GM23248 (cell line): ENCODE measurements at regions not wholly inside any gene's neighbourhood (a gene's known extent, or its start where the extent isn't known, plus 50 kb on each side); places are given as distances from the start of the nearest gene placed in this dataset.

Experiments used
- DNase-seq: peaks from one replicate; pipeline ENCODE4 v3.0.0-alpha.2; 2015
- H2AFZ ChIP-seq: fragments of 200-600 bp; sonication (generic); 2 replicates; pipeline ENCODE4 v1.6.1; 2016; ENCODE audit warnings: antibody characterized with exemption
- H3F3A ChIP-seq: fragments of 200-600 bp; sonication (generic); 2 replicates; pipeline ENCODE4 v1.6.1; 2016; ENCODE audit warnings: mild to moderate bottlenecking, antibody characterized with exemption, mixed run types; ENCODE audit not compliant: insufficient read depth
- H3K27ac ChIP-seq: fragments of 200-600 bp; sonication (generic); 2 replicates; pipeline ENCODE4 v1.5.1; 2016; ENCODE audit warnings: mild to moderate bottlenecking
- H3K27me3 ChIP-seq: fragments of 200-600 bp; sonication (generic); replicated peaks from 2 replicates; pipeline ENCODE4 v1.6.1; 2016; ENCODE audit warnings: mild to moderate bottlenecking; ENCODE audit not compliant: insufficient read depth
- H3K36me3 ChIP-seq: fragments of 200-600 bp; sonication (generic); 2 replicates; pipeline ENCODE4 v1.6.1; 2016; ENCODE audit warnings: low read depth, mild to moderate bottlenecking
- H3K4me1 ChIP-seq: fragments of 200-600 bp; sonication (generic); 2 replicates; pipeline ENCODE4 v1.6.1; 2016; ENCODE audit warnings: mild to moderate bottlenecking; ENCODE audit not compliant: insufficient read depth
- H3K4me2 ChIP-seq: fragments of 200-600 bp; sonication (generic); one replicate; pipeline ENCODE4 v1.6.1; 2016; ENCODE audit warnings: mild to moderate bottlenecking; ENCODE audit not compliant: unreplicated experiment
- H3K4me3 ChIP-seq: fragments of 200-600 bp; sonication (generic); 2 replicates; pipeline ENCODE4 v1.5.1; 2016; ENCODE audit warnings: mild to moderate bottlenecking
- H3K79me2 ChIP-seq: fragments of 200-600 bp; sonication (generic); 2 replicates; pipeline ENCODE4 v1.6.1; 2016; ENCODE audit warnings: mild to moderate bottlenecking; ENCODE audit not compliant: insufficient read depth
- H3K9ac ChIP-seq: fragments of 200-600 bp; sonication (generic); 2 replicates; pipeline ENCODE4 v1.6.1; 2016; ENCODE audit warnings: mild to moderate bottlenecking
- H3K9me2 ChIP-seq: fragments of 200-600 bp; sonication (generic); 2 replicates; pipeline ENCODE4 v1.6.1; 2016; ENCODE audit warnings: mixed run types, mild to moderate bottlenecking, moderate library complexity; ENCODE audit not compliant: insufficient read depth
- H3K9me3 ChIP-seq: fragments of 200-600 bp; sonication (generic); one replicate; pipeline ENCODE4 v1.6.1; 2017; ENCODE audit warnings: low read depth
- H4K20me1 ChIP-seq: fragments of 200-600 bp; sonication (generic); 2 replicates; pipeline ENCODE4 v1.6.0; 2016; ENCODE audit not compliant: insufficient read depth
- EZH2 ChIP-seq: fragments of 200-600 bp; sonication (generic); IDR thresholded peaks from 2 replicates; pipeline ENCODE4 v1.6.1; 2018; ENCODE audit warnings: antibody characterized with exemption, mild to moderate bottlenecking; ENCODE audit not compliant: insufficient read depth, poor library complexity, severe bottlenecking
- EZH2phosphoT487 ChIP-seq: fragments of 200-600 bp; sonication (generic); IDR thresholded peaks from 2 replicates; pipeline ENCODE4 v1.6.1; 2018; ENCODE audit warnings: antibody characterized with exemption, moderate library complexity, mild to moderate bottlenecking, low read depth; ENCODE audit not compliant: insufficient read depth
- WGBS, 2 experiments: methylation state at CpG; one replicate each; pipeline ENCODE4 v1.1.6; 2015 to 2017; ENCODE audit warnings: low lambda C conversion rate in 2 of 2, low coverage in 1 of 2; ENCODE audit errors: missing lambda C conversion rate in 2 of 2; 5-methylcytosine and 5-hydroxymethylcytosine counted together
- in situ Hi-C: fragments of 300-500 bp; cut with MboI; formaldehyde crosslinking; loops from 2 replicates; pipeline ENCODE4 v1.15.0; 2020

GRCh38 chr5:85452322-85453025 lies 1067.8 kb upstream of the EDIL3 start:
- in situ Hi-C loops = no loop called here
- no peaks in the 10 kb centered on the region for H3K9me3 ChIP-seq

GRCh38 chr5:85453026-85453349 lies 1068.3 kb upstream of the EDIL3 start:
- H3K4me2 ChIP-seq = no peak overlapping the region
- H3K79me2 ChIP-seq = no peaks in the 10 kb centered on the region
- no peak overlapping the region for H3K4me3 ChIP-seq
- no peaks in the 10 kb centered on the region for H3K4me1 ChIP-seq
- H3K9me3 ChIP-seq = no peaks in the 10 kb centered on the region
- no peak overlapping the region for H3K27ac ChIP-seq
- H3K9ac ChIP-seq = no peak overlapping the region
- no peaks in the 10 kb centered on the region for H4K20me1 ChIP-seq
- H3K9me2 ChIP-seq = no peaks in the 10 kb centered on the region
- H3K27me3 ChIP-seq = no peaks in the 10 kb centered on the region
- in situ Hi-C loops = no loop called here
- no peak for TF ChIP-seq EZH2phosphoT487
- TF ChIP-seq EZH2 = no peak
- H2AFZ ChIP-seq = no peak overlapping the region
- DNase-seq = no peak
- H3F3A ChIP-seq = no peaks in the 10 kb centered on the region
- no peaks in the 10 kb centered on the region for H3K36me3 ChIP-seq

More at GRCh38 chr5:85452322-85453025, 1067.8 kb upstream of the EDIL3 start:
- H2AFZ ChIP-seq = no peak overlapping the region
- no peaks in the 10 kb centered on the region for H4K20me1 ChIP-seq
- TF ChIP-seq EZH2 (no peak), EZH2phosphoT487 (no peak)
- WGBS, 2 experiments = 12 to 16% methylated on average over 4 of the region's 4 CpGs
- H3K27ac ChIP-seq = no peak overlapping the region
- H3K4me2 ChIP-seq = no peak overlapping the region
- no peaks in the 10 kb centered on the region for H3K9me2 ChIP-seq
- H3F3A ChIP-seq = no peaks in the 10 kb centered on the region
- H3K27me3 ChIP-seq = no peaks in the 10 kb centered on the region
- no peaks in the 10 kb centered on the region for H3K4me1 ChIP-seq
- no peaks in the 10 kb centered on the region for H3K36me3 ChIP-seq
- H3K9ac ChIP-seq = no peak overlapping the region
- H3K79me2 ChIP-seq = no peaks in the 10 kb centered on the region
- no peak overlapping the region for H3K4me3 ChIP-seq
- no peak for DNase-seq

DNA sequence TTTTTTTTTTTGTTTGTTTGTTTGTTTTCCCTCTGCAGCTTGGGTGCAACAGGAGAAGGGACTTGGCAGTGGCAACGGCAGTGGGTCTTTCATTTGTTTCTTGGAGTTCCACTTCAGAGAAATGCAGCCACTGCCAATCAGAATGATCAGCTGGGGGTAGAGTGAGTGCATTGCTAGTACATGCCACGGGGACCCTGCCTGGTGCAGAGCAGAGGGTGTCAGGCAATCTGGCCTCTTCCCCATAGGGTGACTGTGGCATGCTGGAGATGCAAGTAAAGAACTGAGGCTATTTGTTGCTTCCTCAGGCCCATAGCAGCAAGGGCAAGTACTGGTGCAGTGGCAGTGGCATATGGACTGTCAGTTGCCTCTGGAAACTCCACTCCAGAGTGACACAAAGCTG lies 1073.6 kb upstream of the EDIL3 start:
- no peak overlapping the region for H2AFZ ChIP-seq
- in situ Hi-C loops = no loop called here
- H3F3A ChIP-seq = no peaks in the 10 kb centered on the region
- no peak overlapping the region for H3K27ac ChIP-seq
- H3K79me2 ChIP-seq = no peaks in the 10 kb centered on the region
- TF ChIP-seq EZH2 (no peak), EZH2phosphoT487 (no peak)
- no peaks in the 10 kb centered on the region for H3K27me3 ChIP-seq
- DNase-seq = no peak
- no peaks in the 10 kb centered on the region for H3K9me2 ChIP-seq
- no peaks in the 10 kb centered on the region for H3K9me3 ChIP-seq
- no peaks in the 10 kb centered on the region for H4K20me1 ChIP-seq
- no peak overlapping the region for H3K9ac ChIP-seq
- 6 to 11% methylated on average over 2 of the region's 2 CpGs for WGBS, 2 experiments
- H3K4me1 ChIP-seq = no peaks in the 10 kb centered on the region
- H3K4me2 ChIP-seq = no peak overlapping the region
- no peak overlapping the region for H3K4me3 ChIP-seq
- no peaks in the 10 kb centered on the region for H3K36me3 ChIP-seq

DNA sequence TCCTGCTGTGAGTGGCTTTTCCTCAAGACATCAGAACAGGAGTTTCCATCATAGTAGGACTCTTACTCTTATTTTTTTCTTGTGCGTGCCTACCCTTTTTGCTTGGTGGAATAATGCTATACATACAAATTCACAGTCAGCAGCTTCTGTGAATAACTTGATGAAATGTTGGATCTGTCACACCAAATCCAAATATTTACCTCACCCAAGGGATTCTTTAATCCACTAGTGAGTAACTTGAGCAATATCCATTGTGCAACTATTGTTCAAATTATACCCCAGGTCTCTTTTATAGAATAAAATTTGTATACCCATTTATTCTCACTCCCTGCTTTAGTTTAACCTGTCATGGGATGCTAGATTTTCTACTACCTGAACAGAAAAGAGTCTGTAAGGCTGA lies 1078.3 kb upstream of the EDIL3 start:
- Histone ChIP-seq H3K4me2 (no peak overlapping the region), H3K79me2 (no peaks in the 10 kb centered on the region), H3K27ac (no peak overlapping the region), H3K9me3 (no peaks in the 10 kb centered on the region), H4K20me1 (no peaks in the 10 kb centered on the region), H3K9ac (no peak overlapping the region), H3K36me3 (no peaks in the 10 kb centered on the region), H3K27me3 (no peaks in the 10 kb centered on the region), H3K4me3 (no peak overlapping the region), H3K4me1 (no peaks in the 10 kb centered on the region), H3F3A (no peaks in the 10 kb centered on the region), H2AFZ (no peak overlapping the region), H3K9me2 (no peaks in the 10 kb centered on the region)
- no peak for TF ChIP-seq EZH2
- no peak for TF ChIP-seq EZH2phosphoT487
- in situ Hi-C loops = no loop called here
- no peak for DNase-seq
- WGBS, 2 experiments = 36 to 48% methylated on average over 1 of the region's 1 CpG

DNA sequence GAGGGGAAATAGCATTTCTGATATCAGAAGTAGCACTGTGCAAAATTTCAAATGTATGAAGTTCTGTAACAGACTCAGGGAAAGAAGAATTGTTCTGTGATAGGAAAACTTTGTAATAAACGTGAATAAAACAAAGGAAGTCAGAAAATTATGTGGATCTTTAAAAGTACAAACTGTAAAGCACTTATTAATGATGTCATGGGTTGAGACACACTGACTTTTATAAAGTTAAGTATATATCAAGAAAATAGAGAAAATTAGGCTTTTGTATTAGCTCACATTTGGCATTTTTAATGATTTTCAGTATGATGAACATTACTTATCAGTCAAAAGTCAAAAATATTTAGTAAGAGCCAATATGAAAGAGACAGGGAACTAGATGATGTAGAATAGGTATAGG lies 1081.7 kb upstream of the EDIL3 start:
- Histone ChIP-seq H3K9ac (no peak overlapping the region), H3K9me3 (no peaks in the 10 kb centered on the region), H2AFZ (no peak overlapping the region), H3K27ac (no peak overlapping the region), H3F3A (no peaks in the 10 kb centered on the region), H3K4me3 (no peak overlapping the region), H4K20me1 (no peaks in the 10 kb centered on the region), H3K4me1 (no peaks in the 10 kb centered on the region), H3K79me2 (no peaks in the 10 kb centered on the region), H3K4me2 (no peak overlapping the region), H3K27me3 (no peaks in the 10 kb centered on the region), H3K36me3 (no peaks in the 10 kb centered on the region), H3K9me2 (no peaks in the 10 kb centered on the region)
- in situ Hi-C loops = no loop called here
- DNase-seq = no peak
- WGBS, 2 experiments = 0% methylated on average over 1 of the region's 1 CpG
- TF ChIP-seq EZH2phosphoT487 (no peak), EZH2 (no peak)
